ENCODE measurements at regions not wholly inside any gene's neighbourhood (a gene's known extent, or its start where the extent isn't known, plus 50 kb on each side); places are given as distances from the start of the nearest gene placed in this dataset.
"Not testable (repeated sequence)": the region's sequence is repeated elsewhere in the genome, so short reads cannot be mapped to it uniquely, and the experiment has no call there.

DNA sequence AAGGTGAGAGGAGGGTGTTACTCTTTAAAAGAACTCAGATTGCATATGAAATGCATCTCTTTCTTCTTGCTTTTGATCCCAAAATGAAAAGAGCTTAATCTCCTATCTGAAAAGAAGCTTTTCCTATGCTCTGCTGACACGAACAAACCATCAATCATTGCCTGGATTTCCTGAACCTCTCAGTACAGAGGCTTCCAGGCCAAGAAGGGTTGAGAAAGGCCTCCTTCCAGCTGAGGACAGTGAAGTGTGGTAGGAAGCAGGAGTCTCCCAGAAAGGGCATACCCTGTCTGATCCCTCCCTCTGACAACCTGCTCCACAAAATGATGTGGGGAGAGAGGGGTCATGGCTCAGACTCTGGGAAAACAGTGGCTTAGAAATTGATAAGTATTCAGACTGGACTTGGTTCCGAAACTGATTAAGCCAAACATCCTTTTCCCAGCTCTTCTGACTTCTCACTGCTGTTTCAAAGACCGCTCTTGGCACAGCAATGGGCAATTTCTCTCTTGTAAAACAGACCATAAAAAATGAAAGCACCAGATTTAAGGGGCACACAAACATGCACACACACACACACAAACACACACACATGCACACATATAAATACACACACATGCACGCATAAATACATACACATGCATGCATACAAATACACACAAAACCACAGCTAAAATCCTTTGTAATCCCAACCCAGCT lies 310.3 kb downstream of the SIPA1L2 start:
- no peak for DNase-seq (ENCODE audit: low read depth in 2 of 3, low spot score in 2 of 3)

DNA sequence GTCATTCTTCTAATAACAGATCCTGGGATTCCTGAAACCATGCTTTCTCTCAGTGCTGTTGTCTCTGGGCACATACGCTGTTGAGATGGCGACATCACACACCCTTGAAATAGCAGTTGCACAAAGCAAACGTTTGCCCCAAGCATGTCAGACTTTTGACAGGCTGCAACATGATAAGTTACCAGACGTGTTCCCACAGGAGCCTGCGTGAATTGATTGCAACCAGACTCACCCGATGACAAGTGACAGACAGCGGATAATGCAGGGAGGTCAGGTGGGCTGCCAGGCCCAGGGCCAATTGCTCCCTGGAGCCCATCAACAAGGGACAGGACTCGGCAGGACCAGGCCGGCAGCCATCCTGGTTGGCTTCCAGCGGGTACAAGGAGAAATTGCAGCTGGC lies 310.9 kb downstream of the SIPA1L2 start:
- no peak for DNase-seq (ENCODE audit: low read depth in 2 of 3, low spot score in 2 of 3)

DNA sequence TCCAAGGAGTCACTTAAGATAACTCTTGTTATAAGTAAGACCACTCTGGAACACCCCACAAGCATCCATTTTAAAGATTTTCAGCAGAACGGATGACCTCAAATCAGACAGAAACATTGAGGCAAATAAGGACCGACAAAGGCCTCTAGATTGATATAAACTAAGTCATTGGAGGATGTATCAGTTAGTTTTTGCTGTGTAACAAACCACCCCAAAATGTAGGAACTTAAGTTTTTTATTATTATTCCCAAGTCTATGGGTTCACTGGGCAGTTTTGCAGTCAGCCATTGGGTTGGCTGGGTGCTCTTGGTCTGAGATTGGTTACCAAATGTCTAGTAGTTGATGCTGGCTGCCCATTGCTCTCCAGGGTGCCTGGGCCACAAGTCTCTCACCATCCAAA lies 311.8 kb downstream of the SIPA1L2 start:
- no peak for DNase-seq (ENCODE audit: low read depth in 2 of 3, low spot score in 2 of 3)

DNA sequence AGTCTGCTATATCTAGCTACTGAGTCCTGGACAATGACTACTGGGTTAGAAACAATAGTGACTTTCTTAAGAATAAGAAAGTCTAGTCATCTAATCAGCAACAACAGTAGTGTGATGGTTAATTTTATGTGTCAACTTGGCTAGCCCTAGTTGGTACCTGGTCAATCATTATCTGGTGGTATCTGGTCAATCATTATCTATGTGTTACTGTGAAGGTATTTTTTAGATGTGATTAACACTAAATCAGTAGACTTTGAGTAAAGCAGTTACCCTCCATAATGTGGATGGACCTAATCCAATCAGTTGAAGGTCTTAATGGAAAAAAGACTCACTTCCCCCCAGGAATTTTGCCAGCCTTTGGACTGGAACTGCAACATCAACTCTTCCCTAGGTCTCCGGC lies 312.6 kb downstream of the SIPA1L2 start:
- DNase-seq (ENCODE audit: low read depth in 2 of 3, low spot score in 2 of 3), result no peak

DNA sequence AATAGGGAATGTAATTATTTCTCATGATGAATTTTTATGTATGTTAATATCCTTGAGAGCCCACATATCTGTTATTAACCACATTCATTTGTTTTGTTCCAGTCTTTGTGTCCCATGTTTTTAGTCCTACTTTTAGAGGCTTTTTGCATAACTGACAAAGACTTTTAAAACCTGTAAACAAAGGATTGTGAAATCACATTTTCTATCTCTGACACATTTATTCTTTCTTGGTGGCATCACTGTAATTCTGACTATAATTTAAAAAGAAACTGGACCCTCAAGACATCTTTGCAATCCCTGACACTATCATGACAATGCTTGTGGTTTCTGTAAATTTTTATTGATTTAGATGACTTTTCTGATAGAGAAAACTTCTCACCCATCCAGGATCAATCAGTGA lies 313.1 kb downstream of the SIPA1L2 start:
- no peak for DNase-seq (ENCODE audit: low read depth in 2 of 3, low spot score in 2 of 3)

DNA sequence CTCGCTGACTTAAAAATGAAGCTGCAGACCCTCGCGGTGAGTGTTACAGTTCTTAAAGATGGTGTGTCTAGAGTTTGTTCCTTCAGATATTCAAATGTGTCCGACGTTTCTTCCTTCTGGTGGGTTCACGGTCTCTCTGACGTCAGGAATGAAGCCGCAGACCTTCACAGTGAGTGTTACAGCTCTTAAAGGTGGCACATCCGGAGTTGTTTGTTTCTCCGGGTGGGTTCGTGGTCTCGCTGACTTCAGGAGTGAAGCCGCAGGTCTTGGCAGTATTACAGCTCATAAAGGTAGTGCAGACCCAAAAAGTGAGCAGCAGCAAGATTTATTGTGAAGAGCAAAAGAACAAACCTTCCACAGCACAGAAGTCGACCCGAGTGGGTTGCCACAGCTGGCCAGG lies 316.1 kb downstream of the SIPA1L2 start:
- not testable (repeated sequence) for DNase-seq (ENCODE audit: low read depth in 2 of 3, low spot score in 2 of 3)

DNA sequence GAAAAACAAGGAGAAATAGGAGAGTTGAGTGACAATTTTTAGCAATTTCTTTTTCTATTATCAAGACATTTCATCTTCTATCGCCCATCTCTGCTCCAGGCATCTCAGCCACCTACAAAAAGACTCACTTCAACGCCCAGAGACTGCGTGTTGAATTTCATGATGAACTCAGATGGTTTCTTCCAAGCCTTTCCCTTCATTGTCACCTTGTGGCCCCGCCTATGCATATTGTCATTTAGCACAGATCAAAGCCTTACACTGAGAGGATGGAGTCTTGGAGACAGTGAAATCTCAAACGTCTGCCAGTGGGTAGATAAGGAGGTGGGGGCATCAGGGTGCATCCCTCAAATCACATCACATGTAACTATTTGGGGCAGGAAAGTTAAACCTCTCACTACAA lies 319.4 kb downstream of the SIPA1L2 start:
- no peak for DNase-seq (ENCODE audit: low read depth in 2 of 3, low spot score in 2 of 3)

DNA sequence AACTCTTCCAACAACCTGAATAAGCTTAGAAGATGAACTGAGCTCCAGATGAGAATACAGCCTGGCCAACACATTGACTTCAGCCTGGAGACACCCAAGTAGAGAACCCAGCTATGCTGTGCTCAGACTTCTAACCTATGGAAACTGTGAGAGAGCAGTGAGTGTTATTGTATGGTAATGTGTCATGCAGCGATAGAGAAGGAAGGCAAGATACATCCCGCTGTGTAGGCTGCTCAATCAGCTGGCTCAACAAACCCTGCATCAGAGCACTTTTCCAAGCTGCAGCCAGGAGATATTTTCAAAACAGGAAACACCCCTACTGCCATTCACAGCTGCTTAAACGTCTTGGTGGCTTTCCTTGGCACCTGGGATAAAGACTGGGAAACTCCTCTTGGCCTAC lies 321.3 kb downstream of the SIPA1L2 start:
- no peak for DNase-seq (ENCODE audit: low read depth in 2 of 3, low spot score in 2 of 3)

DNA sequence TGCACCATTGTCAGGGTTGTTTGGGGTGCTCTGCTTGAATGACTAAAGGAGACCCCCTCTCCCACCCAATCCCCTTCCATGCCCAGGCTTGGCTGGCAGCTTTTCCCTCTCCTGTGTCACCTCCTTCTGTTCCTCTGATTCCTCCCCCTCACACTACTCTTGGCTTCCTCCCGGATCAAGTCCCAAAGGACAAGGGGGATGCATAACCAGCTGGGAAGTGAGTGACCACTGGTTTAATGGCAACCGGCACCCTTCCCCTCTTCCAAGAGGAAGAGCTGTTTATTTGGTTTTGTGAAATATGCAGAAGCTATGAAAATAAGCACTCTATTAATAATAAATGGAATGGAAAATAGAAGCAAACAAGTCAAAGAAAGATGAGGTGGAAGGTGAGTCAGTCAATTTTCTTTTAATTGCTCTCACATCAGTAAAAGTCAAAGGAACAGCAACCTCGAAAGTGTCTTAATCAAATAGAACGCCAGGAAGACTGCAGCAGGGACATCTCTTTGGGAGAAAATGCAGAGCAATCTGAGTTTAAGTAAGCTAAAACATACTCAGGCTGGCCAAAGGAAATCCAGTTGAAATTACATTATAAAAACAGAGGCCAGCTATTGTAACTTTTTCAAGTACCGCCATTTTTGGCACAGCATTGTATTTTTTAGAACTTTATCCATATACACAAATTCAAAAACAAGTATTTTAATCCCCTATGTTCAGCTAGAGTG lies 322.5 kb downstream of the SIPA1L2 start:
- no peak for DNase-seq (ENCODE audit: low read depth in 2 of 3, low spot score in 2 of 3)

DNA sequence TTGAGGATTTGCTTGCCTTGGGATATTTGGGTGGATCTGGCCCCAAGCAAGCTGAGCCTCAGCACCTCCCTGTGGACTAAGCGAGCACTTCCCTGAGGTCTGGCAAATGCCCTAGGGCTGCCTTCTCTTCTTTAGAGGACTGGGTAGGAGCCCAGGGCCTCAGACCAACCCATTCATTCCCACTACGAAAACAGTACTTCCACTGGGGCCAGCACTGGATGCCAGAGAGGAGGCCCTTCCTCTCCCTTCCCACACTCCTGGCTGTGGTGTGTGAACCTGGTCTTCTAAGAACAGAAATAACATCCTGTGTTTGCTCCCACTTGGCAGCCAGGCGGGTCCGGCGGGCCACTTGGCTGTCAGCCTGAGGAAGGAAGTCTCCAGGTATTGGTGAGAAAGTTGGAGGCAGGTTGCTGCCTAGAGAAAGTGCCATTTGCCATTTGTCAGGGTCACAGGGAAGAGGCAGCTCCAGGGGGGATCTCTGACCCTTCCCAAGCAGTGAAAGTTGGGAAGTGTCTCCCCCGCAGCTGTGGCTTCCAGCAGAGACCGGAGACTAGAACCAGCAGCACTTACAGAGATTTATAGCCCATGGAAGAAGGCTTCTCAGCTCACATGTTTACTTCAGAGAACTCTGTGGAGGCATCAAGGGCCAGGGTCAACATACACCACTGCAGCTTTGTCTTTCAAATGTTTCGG lies 323.5 kb downstream of the SIPA1L2 start:
- no peak for DNase-seq (ENCODE audit: low read depth in 2 of 3, low spot score in 2 of 3)

DNA sequence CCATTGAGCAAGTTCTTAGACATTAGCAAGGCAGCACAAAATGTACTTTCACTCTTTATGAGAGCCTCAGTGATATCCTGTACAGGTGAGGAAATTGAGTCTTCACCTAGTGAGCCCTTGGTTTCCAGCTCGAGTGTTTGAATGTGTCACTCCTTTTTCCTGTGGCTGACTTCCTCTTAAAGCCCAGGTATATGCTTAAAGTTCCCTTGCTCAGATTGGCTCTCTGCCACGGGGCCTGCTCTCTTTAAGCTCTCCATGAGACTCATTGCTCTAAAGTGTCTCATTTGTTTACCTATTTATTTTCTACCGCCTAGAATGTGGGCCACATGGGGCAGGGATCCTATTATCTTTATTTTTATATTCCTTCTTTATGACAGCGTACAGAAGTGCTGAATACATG lies 324.9 kb downstream of the SIPA1L2 start:
- no peak for DNase-seq (ENCODE audit: low read depth in 2 of 3, low spot score in 2 of 3)

DNA sequence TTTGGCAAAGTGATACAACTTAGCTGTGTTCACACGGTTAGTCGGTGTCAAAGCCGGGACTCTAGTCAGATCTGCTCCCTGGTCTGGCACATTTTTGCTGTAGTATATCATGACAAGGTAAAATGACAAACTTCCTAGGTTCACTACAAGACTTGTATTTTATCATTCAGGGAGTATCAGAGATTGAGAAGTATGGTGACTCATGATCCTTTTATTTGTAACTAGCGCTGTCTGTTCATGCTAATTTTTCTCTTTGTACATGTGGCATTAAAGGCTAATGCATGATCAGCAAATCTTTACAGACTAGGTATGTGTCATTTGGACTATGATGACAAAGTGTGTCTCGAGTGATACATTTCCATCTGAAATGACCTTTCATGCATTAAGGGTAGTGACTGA lies 326.7 kb downstream of the SIPA1L2 start:
- no peak for DNase-seq (ENCODE audit: low read depth in 2 of 3, low spot score in 2 of 3)

DNA sequence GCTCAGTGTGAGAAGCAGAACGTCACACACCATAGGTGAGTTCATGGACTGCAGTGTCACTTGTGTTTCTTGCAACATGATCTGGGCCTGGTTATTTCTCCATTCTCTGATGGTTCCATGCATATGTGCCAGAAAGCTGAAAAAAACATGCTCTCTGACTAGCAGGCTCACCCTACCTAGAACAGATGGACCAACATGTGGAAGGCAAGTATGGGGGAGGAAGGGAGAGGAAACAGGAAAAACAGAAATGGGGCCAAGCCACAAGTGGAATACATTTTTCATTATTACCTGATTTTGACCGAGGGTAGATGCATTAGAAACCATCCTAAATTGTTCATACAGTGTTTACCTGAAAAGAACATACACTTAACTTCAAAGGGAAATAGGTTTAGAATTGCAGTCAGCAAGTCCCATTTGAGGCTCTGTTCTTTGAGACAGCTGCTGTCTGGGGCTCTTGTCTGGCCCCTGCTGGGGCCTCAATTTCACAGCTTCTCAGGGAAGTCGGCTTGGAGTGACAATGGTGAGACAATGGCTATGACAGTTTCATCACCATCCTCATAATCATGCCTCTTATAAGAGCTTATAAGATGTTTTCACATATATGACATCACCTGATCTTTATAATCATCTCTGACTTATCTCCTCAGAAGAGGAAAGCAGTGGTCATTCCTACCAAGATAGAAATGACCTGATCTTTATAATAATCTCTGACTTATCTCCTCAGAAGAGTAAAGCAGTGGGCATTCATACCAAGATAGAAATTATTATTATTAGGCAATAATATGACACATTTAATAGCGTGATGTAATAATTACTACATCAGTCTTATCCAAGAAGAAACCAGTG lies 327.3 kb downstream of the SIPA1L2 start:
- DNase-seq (ENCODE audit: low read depth in 2 of 3, low spot score in 2 of 3), result no peak

DNA sequence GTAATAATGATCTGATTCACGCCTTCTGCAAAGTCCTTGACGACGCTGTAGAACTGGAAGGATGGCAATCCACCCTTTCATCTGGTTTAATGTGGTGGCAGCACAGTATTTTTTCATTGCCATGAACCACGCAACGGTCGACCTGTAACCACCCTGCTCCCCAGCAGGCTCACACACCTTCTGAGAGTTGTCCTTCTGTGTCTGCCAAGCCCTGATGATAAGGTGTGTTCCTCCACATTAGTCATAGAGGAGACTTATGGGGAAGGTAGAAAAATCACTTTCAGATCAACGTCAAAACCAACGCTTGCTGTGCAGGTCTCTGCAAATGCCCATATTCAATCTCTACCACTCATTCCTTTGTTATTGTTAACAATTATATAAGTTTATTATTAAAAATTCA lies 328.7 kb downstream of the SIPA1L2 start:
- DNase-seq (ENCODE audit: low read depth in 2 of 3, low spot score in 2 of 3), result no peak

DNA sequence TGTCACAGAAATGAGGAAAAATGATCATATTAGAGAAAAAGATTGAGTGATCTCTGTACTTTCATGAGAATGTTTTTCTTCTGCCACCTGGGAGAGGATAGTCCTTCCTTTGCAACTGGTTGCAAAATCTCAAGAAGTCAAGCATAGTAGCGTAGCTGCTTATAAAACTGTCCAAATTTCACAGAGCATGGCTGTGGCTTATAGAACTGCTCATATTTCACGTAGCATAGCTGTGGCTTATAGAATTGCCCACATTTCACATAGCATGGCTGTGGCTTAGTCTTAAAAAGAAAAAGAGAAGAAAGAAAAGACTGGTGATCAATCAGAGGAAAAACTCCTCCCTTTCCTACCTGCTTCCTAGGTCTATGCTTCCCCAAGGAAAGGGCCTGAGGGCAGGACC lies 329.5 kb downstream of the SIPA1L2 start:
- no peak for DNase-seq (ENCODE audit: low read depth in 2 of 3, low spot score in 2 of 3)

DNA sequence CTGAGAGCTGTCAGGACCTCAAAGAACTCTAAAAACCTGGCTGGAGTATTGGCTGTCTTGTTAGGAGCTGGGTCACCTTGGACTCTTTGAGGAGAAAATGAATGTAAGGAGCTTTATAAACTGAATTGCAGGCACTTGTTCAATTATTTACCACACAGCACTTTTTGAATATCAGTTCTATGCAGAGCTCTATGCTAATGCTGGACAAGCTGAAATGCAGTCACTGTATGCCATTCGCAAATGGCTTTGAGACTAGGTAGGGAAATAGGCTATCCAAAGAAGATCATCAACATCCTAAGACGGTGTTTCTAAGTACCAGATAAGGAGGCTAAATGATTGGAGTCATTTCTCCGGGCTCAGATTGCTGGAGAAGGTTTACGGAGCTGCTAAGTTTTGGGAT lies 333.5 kb downstream of the SIPA1L2 start:
- no peak for DNase-seq (ENCODE audit: low read depth in 2 of 3, low spot score in 2 of 3)

DNA sequence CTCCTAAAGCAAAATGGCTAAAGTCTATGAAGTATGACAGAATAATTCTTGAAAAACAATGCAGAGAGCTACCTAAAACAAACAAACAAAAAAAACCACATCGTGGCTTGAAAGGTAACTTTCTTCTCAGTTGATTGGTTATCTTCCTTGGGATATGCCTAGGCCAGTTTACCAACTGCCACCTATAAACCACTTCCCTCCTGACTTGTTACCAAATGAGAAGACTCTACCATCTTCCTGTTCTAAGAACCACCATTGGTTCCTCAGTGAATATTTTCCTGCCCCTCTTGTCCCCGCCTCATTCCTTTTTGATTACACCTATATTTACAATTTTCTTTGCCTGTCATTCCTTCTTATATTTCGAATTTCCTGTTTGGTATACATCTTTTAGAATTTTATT lies 336.6 kb downstream of the SIPA1L2 start:
- no peak for DNase-seq (ENCODE audit: low read depth in 2 of 3, low spot score in 2 of 3)

DNA sequence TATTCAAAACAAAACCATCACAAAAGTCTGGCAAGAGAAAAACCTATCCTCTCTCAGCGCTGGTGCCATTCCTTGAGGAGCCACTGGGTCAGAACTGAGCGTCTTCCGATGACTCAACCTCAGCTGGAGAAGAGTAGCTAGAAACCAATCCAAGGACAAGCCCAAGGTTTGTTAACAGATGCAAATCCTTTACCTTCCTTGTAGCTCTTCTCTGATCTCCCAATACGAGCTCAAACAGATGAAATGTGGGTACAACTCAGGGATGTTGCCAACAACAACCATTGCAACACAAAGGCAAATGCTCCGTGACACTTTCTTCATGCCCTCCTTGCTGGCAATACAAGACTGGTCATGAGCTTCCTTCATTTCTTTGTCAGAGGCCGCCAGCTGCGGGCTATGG lies 337.1 kb downstream of the SIPA1L2 start:
- DNase-seq (ENCODE audit: low read depth in 2 of 3, low spot score in 2 of 3), result no peak

DNA sequence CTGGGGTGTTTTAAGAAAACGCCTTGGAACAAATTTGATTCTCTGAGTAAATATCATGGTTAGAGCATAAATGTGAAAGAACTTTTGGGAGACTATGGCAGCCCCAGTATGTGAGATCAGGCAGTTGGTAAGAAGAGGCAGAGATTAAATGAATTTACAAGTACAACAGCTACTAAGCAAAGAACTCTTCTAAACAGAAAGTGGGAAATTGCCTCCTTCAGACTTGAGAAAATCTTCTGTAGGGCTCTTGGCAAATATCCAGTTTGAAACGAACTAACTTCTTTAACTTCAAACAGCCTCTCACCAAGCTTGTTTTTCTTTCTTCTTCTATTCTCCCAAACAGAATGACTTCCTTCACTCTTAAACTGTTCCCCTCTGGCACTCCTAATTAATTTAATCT lies 337.7 kb downstream of the SIPA1L2 start:
- DNase-seq (ENCODE audit: low read depth in 2 of 3, low spot score in 2 of 3), result no peak

DNA sequence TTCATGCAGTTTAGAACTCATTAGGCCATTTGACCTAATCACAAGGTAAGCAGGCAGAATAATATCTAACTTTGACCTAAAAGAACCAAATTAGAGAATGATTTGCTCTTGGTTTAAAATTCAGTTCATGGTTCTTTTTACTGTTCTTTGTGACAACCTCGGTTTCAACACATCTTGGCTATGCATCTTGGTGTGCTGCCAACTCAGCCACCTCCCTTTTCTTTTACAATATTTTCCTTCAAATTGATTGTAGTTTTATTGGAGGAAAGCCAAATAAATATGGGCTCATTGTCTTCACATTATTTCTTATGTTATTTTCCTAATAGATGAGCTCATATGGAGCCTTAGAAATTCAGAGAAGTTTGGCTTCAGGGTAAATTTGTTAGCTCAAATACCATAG lies 338.3 kb downstream of the SIPA1L2 start:
- no peak for DNase-seq (ENCODE audit: low read depth in 2 of 3, low spot score in 2 of 3)

DNA sequence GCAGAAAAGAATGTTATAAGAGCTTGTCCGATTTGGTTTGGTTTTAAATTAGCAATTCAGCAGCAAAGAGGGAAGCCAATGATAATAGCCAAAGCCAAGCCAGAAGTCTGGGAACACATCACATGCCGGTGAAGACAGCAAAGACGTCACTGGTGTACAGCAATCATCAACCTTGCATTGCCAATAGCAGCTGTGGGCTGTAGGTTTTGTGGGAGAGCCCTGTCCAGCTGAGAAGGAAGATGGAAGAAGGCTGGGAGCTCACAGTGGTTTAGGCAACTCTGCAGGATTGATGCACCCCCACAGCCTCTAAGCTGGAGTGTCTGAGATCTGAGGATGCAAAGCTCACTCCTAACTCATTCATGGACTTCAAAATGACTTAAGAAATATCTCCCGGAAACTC lies 338.7 kb downstream of the SIPA1L2 start:
- no peak for DNase-seq (ENCODE audit: low read depth in 2 of 3, low spot score in 2 of 3)

DNA sequence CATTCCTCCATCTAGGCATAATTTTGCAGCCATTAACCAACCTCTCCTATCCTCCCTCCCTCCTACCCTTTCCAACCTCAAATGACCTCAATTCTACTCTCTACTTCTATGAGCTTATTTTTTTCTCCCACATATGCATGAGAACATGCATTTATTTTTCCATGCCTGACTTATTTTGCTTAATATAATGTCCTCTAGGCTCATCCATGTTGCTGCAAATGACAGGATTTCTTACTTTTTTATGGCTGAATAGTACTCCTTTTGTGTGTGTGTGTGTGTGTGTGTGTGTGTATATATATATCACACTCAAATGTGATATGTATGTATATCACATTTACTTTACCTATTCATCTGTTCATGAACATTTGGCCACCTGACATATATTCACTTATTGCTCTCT lies 339.4 kb downstream of the SIPA1L2 start:
- no peak for DNase-seq (ENCODE audit: low read depth in 2 of 3, low spot score in 2 of 3)

Data from activated CD8-positive, alpha-beta memory T cell treated with anti-CD3 and anti-CD28 coated beads for 48 hours (primary cell).